ENCODE measurements at regions not wholly inside any gene's neighbourhood (a gene's known extent, or its start where the extent isn't known, plus 50 kb on each side); places are given as distances from the start of the nearest gene placed in this dataset.

DNA sequence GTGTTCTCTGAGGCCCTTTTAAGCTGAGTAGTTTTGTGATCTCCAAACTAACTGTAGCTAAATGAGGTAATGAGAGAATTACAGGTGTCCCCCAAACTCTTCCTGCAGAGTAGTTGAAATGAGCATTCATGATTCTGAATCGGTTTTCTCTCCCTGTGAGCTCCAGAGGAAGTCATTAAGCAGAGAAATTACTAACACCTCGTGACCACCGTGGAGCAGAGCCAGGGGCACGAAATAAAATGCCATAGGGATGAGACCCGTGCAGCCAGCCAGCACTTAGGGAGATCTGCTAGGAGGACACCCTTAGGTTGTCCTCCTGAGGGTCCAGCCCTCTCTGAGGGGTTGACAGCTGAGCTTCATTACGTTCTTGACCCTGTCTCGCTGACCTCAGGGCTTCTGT is 79.5 kb downstream of the SLC25A47 start:
- H3K4me3 ChIP-seq (ENCODE audit: low read depth, low read length): no peak overlapping the region
- TF ChIP-seq, protein P1, sequence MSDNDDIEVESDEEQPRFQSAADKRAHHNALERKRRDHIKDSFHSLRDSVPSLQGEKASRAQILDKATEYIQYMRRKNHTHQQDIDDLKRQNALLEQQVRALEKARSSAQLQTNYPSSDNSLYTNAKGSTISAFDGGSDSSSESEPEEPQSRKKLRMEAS (IDR thresholded peaks at IDR 0.05; ENCODE audit: low read depth, low read length): no peak
- no peak for TF ChIP-seq MYC (IDR thresholded peaks at IDR 0.05; ENCODE audit: low read depth, low read length)
- TF ChIP-seq POLR2A (IDR thresholded peaks at IDR 0.05; ENCODE audit: extremely low read depth, insufficient read length): no peak
- TF ChIP-seq, protein P2, sequence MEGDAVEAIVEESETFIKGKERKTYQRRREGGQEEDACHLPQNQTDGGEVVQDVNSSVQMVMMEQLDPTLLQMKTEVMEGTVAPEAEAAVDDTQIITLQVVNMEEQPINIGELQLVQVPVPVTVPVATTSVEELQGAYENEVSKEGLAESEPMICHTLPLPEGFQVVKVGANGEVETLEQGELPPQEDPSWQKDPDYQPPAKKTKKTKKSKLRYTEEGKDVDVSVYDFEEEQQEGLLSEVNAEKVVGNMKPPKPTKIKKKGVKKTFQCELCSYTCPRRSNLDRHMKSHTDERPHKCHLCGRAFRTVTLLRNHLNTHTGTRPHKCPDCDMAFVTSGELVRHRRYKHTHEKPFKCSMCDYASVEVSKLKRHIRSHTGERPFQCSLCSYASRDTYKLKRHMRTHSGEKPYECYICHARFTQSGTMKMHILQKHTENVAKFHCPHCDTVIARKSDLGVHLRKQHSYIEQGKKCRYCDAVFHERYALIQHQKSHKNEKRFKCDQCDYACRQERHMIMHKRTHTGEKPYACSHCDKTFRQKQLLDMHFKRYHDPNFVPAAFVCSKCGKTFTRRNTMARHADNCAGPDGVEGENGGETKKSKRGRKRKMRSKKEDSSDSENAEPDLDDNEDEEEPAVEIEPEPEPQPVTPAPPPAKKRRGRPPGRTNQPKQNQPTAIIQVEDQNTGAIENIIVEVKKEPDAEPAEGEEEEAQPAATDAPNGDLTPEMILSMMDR (IDR thresholded peaks at IDR 0.05; ENCODE audit: low read depth, low read length): no peak
- DNase-seq (ENCODE audit: low read depth): no peak

DNA sequence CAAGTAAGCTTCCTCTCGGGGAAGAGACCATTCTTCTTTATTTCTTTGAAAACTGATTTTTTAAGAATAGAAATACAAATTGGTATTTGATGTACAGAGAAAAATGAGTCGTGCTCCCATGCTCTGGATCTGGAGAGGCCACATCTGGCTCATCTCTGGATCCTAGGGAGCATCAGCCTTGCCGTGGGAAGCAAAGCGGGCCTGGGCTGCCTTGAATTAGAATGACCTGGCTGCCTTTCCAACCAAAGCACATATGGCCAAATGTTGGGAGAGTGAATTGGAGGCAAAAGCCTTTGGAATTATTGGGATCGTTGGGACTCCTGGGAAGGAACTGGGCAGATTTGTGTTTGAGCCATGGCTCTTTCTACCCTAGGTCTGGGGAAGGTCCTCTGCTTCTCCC is 80.0 kb downstream of the SLC25A47 start:
- no peak for DNase-seq (ENCODE audit: low read depth)
- H3K4me3 ChIP-seq (ENCODE audit: low read depth, low read length): no peak overlapping the region
- TF ChIP-seq, protein P2 (IDR thresholded peaks at IDR 0.05; ENCODE audit: low read depth, low read length): no peak
- TF ChIP-seq POLR2A (IDR thresholded peaks at IDR 0.05; ENCODE audit: extremely low read depth, insufficient read length) (no peak), MYC (IDR thresholded peaks at IDR 0.05; ENCODE audit: low read depth, low read length) (no peak)
- TF ChIP-seq, protein P1 (IDR thresholded peaks at IDR 0.05; ENCODE audit: low read depth, low read length): no peak

DNA sequence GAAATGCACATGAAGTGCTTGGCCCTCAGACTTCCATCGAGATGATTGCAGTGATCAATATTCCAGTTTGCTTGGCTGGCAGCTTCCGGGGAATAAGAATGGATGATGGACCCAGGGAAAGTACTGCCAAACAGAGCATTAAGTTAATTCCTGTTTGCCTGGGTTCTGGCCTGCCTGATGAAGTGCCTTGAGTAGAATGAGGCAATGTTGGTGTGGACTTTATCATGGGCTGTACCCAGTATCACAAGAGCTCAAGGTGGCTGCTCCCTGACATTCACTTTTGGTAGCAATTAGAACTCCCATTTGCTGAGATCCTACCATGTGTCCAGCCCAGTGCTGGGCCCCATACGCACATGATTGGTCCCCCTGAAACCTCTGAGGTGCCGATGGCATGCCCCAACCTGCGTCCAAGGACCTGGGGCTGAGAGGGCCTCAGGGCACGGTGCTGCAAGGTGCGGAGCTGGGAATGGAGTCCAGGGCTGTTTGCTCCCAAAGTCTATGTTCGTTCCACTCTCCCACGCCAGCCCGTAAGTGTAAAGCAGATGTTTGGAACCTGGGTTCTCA is 80.7 kb downstream of the SLC25A47 start:
- H3K4me3 ChIP-seq (ENCODE audit: low read depth, low read length): no peak overlapping the region
- no peak for DNase-seq (ENCODE audit: low read depth)
- TF ChIP-seq, protein P1 (IDR thresholded peaks at IDR 0.05; ENCODE audit: low read depth, low read length): no peak
- TF ChIP-seq MYC (IDR thresholded peaks at IDR 0.05; ENCODE audit: low read depth, low read length) (no peak), POLR2A (IDR thresholded peaks at IDR 0.05; ENCODE audit: extremely low read depth, insufficient read length) (no peak)
- TF ChIP-seq, protein P2 (IDR thresholded peaks at IDR 0.05; ENCODE audit: low read depth, low read length): no peak

DNA sequence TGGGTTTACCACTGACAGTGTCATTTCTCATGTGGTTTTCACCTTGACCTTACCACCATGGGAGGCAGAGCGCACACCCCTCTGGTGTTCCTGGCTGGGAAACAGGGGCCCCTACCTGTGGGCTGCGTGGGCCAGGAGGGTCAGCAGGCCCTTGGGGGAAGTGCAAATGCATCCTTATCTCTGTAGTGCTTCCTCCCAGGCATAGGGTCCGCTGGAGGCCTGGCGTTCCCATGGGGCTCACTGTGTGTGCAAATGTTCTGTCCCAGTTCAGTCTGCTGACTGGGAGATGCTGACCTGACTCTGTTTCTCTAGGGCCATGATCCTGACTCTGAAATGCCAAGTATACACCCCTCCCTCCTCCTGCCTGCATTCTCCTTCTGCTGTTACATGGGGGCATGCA is 81.3 kb downstream of the SLC25A47 start:
- H3K4me3 ChIP-seq (ENCODE audit: low read depth, low read length): no peak overlapping the region
- TF ChIP-seq, protein P1 (IDR thresholded peaks at IDR 0.05; ENCODE audit: low read depth, low read length): no peak
- TF ChIP-seq MYC (IDR thresholded peaks at IDR 0.05; ENCODE audit: low read depth, low read length) (no peak), POLR2A (IDR thresholded peaks at IDR 0.05; ENCODE audit: extremely low read depth, insufficient read length) (no peak)
- TF ChIP-seq, protein P2 (IDR thresholded peaks at IDR 0.05; ENCODE audit: low read depth, low read length): no peak
- DNase-seq (ENCODE audit: low read depth): no peak

DNA sequence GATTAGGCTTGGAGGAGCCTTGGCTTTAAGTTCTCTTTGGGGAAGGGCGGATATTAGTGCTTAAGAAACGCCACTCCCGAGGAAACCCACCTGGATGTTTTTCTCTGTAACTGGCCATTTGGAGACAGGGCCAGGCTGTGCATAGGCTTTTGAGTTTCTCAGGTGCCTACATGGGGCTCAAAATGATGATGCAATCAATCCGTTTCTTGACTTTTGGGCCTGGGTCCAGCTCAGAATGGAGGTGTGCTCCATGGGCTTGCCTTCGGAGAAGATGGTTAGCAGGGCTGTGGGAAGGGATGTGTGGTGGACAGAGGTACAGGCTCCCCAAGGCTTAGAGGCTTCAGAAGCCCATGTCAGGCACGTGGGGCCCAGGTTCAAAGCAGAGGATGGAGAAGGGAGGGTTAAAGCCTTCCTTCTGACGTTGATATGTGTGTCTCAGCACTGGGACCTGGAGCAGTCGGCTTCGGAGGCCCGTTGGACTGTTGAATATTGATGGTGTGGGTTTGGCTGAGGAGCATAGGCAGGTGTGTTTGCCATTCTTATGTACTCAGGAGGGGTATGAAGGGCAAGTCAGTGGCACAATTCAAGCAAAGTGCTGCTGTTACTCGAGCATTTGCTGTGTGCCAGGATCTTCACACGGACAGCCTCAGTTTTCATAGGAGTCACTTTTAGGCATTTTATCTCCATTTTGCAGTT is 82.8 kb downstream of the SLC25A47 start:
- H3K4me3 ChIP-seq (ENCODE audit: low read depth, low read length): no peak overlapping the region
- TF ChIP-seq POLR2A (IDR thresholded peaks at IDR 0.05; ENCODE audit: extremely low read depth, insufficient read length) (no peak), MYC (IDR thresholded peaks at IDR 0.05; ENCODE audit: low read depth, low read length) (no peak)
- TF ChIP-seq, protein P1 (IDR thresholded peaks at IDR 0.05; ENCODE audit: low read depth, low read length): no peak
- TF ChIP-seq, protein P2 (IDR thresholded peaks at IDR 0.05; ENCODE audit: low read depth, low read length): no peak
- no peak for DNase-seq (ENCODE audit: low read depth)
